GM23338 (cell line): ENCODE measurements at regions not wholly inside any gene's neighbourhood (a gene's known extent, or its start where the extent isn't known, plus 50 kb on each side); places are given as distances from the start of the nearest gene placed in this dataset.

Experiments
- ATAC-seq: fragments of 200-7000 bp; cut with Tn5 transposase; 3 replicates; pipeline ENCODE4 v1.9.1; 2020
- DNase-seq: peaks from one replicate; pipeline ENCODE4 v3.0.0-alpha.2; 2015; ENCODE audit warnings: low spot score
- H2AFZ ChIP-seq: fragments of 200-600 bp; sonication (generic); 2 replicates; pipeline ENCODE4 v1.8.0; 2016; ENCODE audit warnings: antibody characterized with exemption, mild to moderate bottlenecking, moderate library complexity
- H3F3A ChIP-seq: fragments of 200-600 bp; sonication (generic); replicated peaks from 2 replicates; pipeline ENCODE4 v1.8.0; 2017; ENCODE audit warnings: antibody characterized with exemption, mixed run types, low read depth
- H3K27ac ChIP-seq: fragments of 200-600 bp; sonication (generic); 2 replicates; pipeline ENCODE4 v1.6.1; 2016; ENCODE audit warnings: low read depth
- H3K27me3 ChIP-seq: fragments of 200-600 bp; sonication (generic); 2 replicates; pipeline ENCODE4 v1.8.0; 2016; ENCODE audit warnings: mild to moderate bottlenecking, mixed run types, moderate library complexity; ENCODE audit not compliant: insufficient read depth
- H3K36me3 ChIP-seq: fragments of 200-600 bp; sonication (generic); 2 replicates; pipeline ENCODE4 v1.8.0; 2016; ENCODE audit warnings: mild to moderate bottlenecking; ENCODE audit not compliant: insufficient read depth
- H3K4me1 ChIP-seq: fragments of 200-600 bp; sonication (generic); 2 replicates; pipeline ENCODE4 v1.8.0; 2016; ENCODE audit warnings: mild to moderate bottlenecking, moderate library complexity; ENCODE audit not compliant: insufficient read depth
- H3K4me2 ChIP-seq: fragments of 200-600 bp; sonication (generic); 2 replicates; pipeline ENCODE4 v1.7.1; 2017; ENCODE audit warnings: mixed run types
- H3K4me3 ChIP-seq: fragments of 200-600 bp; sonication (generic); 2 replicates; pipeline ENCODE4 v1.6.1; 2016; ENCODE audit warnings: mixed run types
- H3K79me2 ChIP-seq: fragments of 200-600 bp; sonication (generic); replicated peaks from 2 replicates; pipeline ENCODE4 v1.8.0; 2017; ENCODE audit warnings: mild to moderate bottlenecking; ENCODE audit not compliant: insufficient read depth
- H3K9me2 ChIP-seq: fragments of 200-600 bp; sonication (generic); 2 replicates; pipeline ENCODE4 v1.8.0; 2017; ENCODE audit not compliant: insufficient read depth
- H4K20me1 ChIP-seq: fragments of 200-600 bp; sonication (generic); replicated peaks from 2 replicates; pipeline ENCODE4 v1.8.0; 2017; ENCODE audit warnings: mild to moderate bottlenecking; ENCODE audit not compliant: insufficient read depth
- H3K27ac Mint-ChIP-seq: 2 replicates; pipeline ENCODE4 v1.8.0; 2020; ENCODE audit warnings: inconsistent platforms, mild to moderate bottlenecking, moderate library complexity, mixed read lengths
- H3K27me3 Mint-ChIP-seq: 3 replicates; pipeline ENCODE4 v1.8.0; 2022; ENCODE audit warnings: low read depth, mild to moderate bottlenecking, moderate library complexity, mixed read lengths, inconsistent platforms; ENCODE audit not compliant: insufficient read depth, poor library complexity
- H3K36me3 Mint-ChIP-seq: 3 replicates; pipeline ENCODE4 v1.8.0; 2021; ENCODE audit warnings: low read depth, mild to moderate bottlenecking, inconsistent platforms, moderate library complexity, mixed read lengths
- H3K4me1 Mint-ChIP-seq: 3 replicates; pipeline ENCODE4 v1.8.0; 2020; ENCODE audit warnings: mild to moderate bottlenecking, inconsistent platforms, mixed read lengths
- H3K4me3 Mint-ChIP-seq: 3 replicates; pipeline ENCODE4 v1.8.0; 2021; ENCODE audit warnings: moderate library complexity, mild to moderate bottlenecking, inconsistent platforms, mixed read lengths
- H3K9me3 Mint-ChIP-seq: 3 replicates; pipeline ENCODE4 v1.8.0; 2020; ENCODE audit warnings: moderate library complexity, mild to moderate bottlenecking, inconsistent platforms, mixed read lengths
- EZH2phosphoT487 ChIP-seq: fragments of 200-600 bp; sonication (generic); IDR thresholded peaks from one replicate; pipeline ENCODE4 v1.8.1; 2018; ENCODE audit warnings: antibody characterized with exemption; ENCODE audit not compliant: unreplicated experiment
- JUNB ChIP-seq: IDR thresholded peaks from one replicate; pipeline ENCODE4 v1.6.1; 2016; ENCODE audit warnings: antibody characterized with exemption; ENCODE audit not compliant: unreplicated experiment
- REST ChIP-seq: IDR thresholded peaks from one replicate; pipeline ENCODE4 v1.6.1; 2018; ENCODE audit warnings: antibody characterized with exemption; ENCODE audit not compliant: unreplicated experiment
- STAT1 ChIP-seq: IDR thresholded peaks from one replicate; pipeline ENCODE4 v1.6.1; 2016; ENCODE audit warnings: antibody characterized with exemption; ENCODE audit not compliant: unreplicated experiment
- TF ChIP-seq, protein P1 (sequence below): IDR thresholded peaks from 2 replicates; pipeline ENCODE4 v1.6.1; 2016; ENCODE audit warnings: antibody characterized with exemption
- TF ChIP-seq, protein P2 (sequence below): fragments of 250-450 bp; sonication (Bioruptor Pico); IDR thresholded peaks from 2 replicates; pipeline ENCODE4 v1.5.0; 2020; ENCODE audit warnings: mild to moderate bottlenecking, moderate library complexity

- no peak for ATAC-seq
- TF ChIP-seq REST (no peak), EZH2phosphoT487 (no peak), STAT1 (no peak)
- no peaks in the 10 kb centered on the region for H3K36me3 ChIP-seq
Observed at GRCh38 chr2:66093371-66093770, 341.6 kb upstream of the MEIS1 start.

DNA sequence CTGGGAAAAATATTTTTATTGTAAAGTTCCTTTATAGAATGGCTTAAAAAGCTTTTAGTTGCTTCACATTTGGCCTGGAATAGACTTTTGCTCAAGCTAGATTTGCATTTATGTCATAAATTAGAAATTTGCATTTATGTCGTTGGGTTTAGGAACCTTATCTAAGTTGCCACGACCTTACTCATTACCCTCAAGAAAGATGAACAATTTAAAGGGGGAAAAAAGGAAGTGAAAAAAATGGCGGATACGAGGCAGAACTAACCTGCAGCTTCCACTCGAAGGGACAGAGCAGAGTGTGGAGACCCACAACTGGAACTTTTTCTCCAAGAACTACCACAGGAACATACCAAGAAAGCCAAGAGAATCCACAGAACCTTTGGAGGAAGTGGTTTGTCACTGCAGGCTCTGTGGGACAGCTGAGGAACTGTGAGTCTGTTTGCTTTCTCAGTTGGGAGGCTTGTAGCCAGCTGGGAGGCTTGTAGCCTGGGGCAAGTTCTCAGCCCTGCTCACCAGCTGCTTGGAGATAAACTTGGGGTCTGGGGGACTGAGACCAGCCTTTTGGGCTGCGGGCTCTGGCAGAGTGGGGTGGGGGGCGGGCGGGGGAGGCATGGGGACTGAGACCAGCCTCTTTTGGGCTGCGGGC lies 349.9 kb upstream of the MEIS1 start:
- Histone ChIP-seq H3K4me1 (no peaks in the 10 kb centered on the region), H4K20me1 (no peaks in the 10 kb centered on the region), H3K79me2 (no peaks in the 10 kb centered on the region), H2AFZ (no peak overlapping the region), H3K4me2 (no peak overlapping the region), H3K4me3 (no peak overlapping the region), H3K36me3 (no peaks in the 10 kb centered on the region), H3K9me2 (peaks cover 12% of the 10 kb centered on the region; the same call in 1 of the 2 replicates), H3K27ac (no peak overlapping the region), H3K27me3 (no peaks in the 10 kb centered on the region), H3F3A (no peaks in the 10 kb centered on the region)
- ATAC-seq (no peak), DNase-seq (no peak)
- Mint-ChIP-seq H3K4me1 (peaks cover 2% of the 10 kb centered on the region; the same call in 1 of the 3 replicates), H3K27ac (no peak overlapping the region), H3K36me3 (no peaks in the 10 kb centered on the region; the same call in 2 of the 3 replicates), H3K4me3 (no peak overlapping the region), H3K9me3 (peaks cover 11% of the 10 kb centered on the region), H3K27me3 (no peaks in the 10 kb centered on the region)
- TF ChIP-seq, protein P1, sequence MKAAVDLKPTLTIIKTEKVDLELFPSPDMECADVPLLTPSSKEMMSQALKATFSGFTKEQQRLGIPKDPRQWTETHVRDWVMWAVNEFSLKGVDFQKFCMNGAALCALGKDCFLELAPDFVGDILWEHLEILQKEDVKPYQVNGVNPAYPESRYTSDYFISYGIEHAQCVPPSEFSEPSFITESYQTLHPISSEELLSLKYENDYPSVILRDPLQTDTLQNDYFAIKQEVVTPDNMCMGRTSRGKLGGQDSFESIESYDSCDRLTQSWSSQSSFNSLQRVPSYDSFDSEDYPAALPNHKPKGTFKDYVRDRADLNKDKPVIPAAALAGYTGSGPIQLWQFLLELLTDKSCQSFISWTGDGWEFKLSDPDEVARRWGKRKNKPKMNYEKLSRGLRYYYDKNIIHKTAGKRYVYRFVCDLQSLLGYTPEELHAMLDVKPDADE, result no peak
- TF ChIP-seq REST (no peak), JUNB (no peak)
- TF ChIP-seq, protein P2, sequence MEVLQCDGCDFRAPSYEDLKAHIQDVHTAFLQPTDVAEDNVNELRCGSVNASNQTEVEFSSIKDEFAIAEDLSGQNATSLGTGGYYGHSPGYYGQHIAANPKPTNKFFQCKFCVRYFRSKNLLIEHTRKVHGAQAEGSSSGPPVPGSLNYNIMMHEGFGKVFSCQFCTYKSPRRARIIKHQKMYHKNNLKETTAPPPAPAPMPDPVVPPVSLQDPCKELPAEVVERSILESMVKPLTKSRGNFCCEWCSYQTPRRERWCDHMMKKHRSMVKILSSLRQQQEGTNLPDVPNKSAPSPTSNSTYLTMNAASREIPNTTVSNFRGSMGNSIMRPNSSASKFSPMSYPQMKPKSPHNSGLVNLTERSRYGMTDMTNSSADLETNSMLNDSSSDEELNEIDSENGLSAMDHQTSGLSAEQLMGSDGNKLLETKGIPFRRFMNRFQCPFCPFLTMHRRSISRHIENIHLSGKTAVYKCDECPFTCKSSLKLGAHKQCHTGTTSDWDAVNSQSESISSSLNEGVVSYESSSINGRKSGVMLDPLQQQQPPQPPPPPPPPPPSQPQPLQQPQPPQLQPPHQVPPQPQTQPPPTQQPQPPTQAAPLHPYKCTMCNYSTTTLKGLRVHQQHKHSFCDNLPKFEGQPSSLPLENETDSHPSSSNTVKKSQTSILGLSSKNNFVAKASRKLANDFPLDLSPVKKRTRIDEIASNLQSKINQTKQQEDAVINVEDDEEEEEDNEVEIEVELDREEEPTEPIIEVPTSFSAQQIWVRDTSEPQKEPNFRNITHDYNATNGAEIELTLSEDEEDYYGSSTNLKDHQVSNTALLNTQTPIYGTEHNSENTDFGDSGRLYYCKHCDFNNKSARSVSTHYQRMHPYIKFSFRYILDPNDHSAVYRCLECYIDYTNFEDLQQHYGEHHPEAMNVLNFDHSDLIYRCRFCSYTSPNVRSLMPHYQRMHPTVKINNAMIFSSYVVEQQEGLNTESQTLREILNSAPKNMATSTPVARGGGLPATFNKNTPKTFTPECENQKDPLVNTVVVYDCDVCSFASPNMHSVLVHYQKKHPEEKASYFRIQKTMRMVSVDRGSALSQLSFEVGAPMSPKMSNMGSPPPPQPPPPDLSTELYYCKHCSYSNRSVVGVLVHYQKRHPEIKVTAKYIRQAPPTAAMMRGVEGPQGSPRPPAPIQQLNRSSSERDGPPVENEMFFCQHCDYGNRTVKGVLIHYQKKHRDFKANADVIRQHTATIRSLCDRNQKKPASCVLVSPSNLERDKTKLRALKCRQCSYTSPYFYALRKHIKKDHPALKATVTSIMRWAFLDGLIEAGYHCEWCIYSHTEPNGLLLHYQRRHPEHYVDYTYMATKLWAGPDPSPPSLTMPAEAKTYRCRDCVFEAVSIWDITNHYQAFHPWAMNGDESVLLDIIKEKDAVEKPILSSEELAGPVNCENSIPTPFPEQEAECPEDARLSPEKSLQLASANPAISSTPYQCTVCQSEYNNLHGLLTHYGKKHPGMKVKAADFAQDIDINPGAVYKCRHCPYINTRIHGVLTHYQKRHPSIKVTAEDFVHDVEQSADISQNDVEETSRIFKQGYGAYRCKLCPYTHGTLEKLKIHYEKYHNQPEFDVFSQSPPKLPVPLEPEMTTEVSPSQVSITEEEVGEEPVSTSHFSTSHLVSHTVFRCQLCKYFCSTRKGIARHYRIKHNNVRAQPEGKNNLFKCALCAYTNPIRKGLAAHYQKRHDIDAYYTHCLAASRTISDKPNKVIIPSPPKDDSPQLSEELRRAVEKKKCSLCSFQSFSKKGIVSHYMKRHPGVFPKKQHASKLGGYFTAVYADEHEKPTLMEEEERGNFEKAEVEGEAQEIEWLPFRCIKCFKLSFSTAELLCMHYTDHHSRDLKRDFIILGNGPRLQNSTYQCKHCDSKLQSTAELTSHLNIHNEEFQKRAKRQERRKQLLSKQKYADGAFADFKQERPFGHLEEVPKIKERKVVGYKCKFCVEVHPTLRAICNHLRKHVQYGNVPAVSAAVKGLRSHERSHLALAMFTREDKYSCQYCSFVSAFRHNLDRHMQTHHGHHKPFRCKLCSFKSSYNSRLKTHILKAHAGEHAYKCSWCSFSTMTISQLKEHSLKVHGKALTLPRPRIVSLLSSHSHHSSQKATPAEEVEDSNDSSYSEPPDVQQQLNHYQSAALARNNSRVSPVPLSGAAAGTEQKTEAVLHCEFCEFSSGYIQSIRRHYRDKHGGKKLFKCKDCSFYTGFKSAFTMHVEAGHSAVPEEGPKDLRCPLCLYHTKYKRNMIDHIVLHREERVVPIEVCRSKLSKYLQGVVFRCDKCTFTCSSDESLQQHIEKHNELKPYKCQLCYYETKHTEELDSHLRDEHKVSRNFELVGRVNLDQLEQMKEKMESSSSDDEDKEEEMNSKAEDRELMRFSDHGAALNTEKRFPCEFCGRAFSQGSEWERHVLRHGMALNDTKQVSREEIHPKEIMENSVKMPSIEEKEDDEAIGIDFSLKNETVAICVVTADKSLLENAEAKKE, result no peak

More at GRCh38 chr2:66093371-66093770, 341.6 kb upstream of the MEIS1 start:
- H3K27me3 ChIP-seq, result no peaks in the 10 kb centered on the region
- no peaks in the 10 kb centered on the region for H3K79me2 ChIP-seq
- H3K4me3 ChIP-seq, result no peak overlapping the region
- H3K27ac ChIP-seq, result no peak overlapping the region
- H3K36me3 Mint-ChIP-seq, result no peaks in the 10 kb centered on the region
- no peak overlapping the region for H2AFZ ChIP-seq
- no peaks in the 10 kb centered on the region for H3K4me1 ChIP-seq
- H3K9me2 ChIP-seq, result peaks cover 1% of the 10 kb centered on the region
- H3K27ac Mint-ChIP-seq, result no peak overlapping the region
- H4K20me1 ChIP-seq, result no peaks in the 10 kb centered on the region
- H3K27me3 Mint-ChIP-seq, result no peaks in the 10 kb centered on the region
- no peaks in the 10 kb centered on the region for H3F3A ChIP-seq
- H3K4me1 Mint-ChIP-seq, result no peaks in the 10 kb centered on the region; the same call in 2 of the 3 replicates
- H3K9me3 Mint-ChIP-seq, result peaks cover 13% of the 10 kb centered on the region
- no peak for DNase-seq
- H3K4me2 ChIP-seq, result no peak overlapping the region
- H3K4me3 Mint-ChIP-seq, result no peak overlapping the region
